GM12872 (cell line): ENCODE measurements at regions not wholly inside any gene's neighbourhood (a gene's known extent, or its start where the extent isn't known, plus 50 kb on each side); places are given as distances from the start of the nearest gene placed in this dataset.

ENCODE experiments used
- TF ChIP-seq, protein P1 (sequence below): IDR thresholded peaks from 3 replicates; pipeline ENCODE4 v1.5.1; 2011; ENCODE audit warnings: low read depth, mild to moderate bottlenecking, low read length, moderate library complexity; ENCODE audit not compliant: insufficient read depth

DNA sequence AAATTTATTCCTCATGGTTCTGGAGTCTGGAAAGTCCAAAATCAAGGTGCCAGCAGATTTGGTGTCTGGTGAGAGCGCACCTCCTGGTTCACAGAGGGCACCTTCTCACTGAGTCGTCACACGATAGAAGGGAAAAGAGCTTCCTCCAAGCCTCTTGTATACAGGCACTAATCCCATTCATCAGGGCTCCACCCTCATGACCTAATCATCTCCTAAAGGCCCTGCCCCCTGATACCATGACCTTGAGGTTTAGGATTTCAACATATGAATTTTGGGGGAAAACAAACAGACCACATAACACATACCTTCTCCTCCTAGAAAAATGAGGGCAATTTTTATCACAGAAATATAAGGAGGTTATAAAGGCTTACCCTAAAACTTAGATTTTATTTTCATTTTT, 88.0 kb upstream of the NFIA start:
- TF ChIP-seq, protein P1, sequence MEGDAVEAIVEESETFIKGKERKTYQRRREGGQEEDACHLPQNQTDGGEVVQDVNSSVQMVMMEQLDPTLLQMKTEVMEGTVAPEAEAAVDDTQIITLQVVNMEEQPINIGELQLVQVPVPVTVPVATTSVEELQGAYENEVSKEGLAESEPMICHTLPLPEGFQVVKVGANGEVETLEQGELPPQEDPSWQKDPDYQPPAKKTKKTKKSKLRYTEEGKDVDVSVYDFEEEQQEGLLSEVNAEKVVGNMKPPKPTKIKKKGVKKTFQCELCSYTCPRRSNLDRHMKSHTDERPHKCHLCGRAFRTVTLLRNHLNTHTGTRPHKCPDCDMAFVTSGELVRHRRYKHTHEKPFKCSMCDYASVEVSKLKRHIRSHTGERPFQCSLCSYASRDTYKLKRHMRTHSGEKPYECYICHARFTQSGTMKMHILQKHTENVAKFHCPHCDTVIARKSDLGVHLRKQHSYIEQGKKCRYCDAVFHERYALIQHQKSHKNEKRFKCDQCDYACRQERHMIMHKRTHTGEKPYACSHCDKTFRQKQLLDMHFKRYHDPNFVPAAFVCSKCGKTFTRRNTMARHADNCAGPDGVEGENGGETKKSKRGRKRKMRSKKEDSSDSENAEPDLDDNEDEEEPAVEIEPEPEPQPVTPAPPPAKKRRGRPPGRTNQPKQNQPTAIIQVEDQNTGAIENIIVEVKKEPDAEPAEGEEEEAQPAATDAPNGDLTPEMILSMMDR: no peak

DNA sequence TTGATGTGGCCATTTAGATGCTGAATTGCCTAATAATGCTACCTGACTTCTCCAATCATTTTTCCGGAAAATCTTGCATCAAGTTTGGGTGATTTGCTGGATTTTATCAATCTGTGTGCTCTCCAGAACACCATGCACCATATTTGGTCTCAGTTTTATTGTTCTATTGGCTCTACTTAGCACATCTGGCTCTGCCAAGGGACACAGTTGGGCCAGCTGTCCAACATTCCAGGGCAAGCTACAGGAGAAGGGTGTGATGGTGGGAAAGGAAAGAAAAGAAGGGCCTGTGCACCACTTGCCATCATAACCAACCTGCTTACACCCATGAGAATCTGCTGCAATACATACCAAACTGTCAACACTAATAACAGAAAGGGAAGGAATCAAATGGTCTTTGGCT, 90.2 kb upstream of the NFIA start:
- TF ChIP-seq, protein P1: no peak

DNA sequence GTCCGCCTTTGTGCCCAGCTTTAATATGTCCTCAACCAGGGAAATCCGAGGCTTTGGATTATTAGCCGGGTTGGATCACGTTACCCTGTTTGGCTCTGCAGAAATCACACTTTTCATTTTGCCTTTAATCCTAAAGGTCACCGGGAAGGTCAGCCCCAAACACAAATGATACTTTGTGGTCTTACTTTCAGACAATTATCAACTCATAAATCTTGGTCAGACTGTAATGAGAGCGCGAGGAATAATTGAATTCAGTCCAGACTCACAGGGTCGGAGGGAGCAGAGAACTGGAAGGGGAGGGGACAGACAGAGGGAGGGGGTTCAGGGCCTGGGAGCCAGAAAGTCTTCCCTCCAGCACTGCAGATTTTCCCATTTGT, 91.7 kb upstream of the NFIA start:
- TF ChIP-seq, protein P1: no peak

DNA sequence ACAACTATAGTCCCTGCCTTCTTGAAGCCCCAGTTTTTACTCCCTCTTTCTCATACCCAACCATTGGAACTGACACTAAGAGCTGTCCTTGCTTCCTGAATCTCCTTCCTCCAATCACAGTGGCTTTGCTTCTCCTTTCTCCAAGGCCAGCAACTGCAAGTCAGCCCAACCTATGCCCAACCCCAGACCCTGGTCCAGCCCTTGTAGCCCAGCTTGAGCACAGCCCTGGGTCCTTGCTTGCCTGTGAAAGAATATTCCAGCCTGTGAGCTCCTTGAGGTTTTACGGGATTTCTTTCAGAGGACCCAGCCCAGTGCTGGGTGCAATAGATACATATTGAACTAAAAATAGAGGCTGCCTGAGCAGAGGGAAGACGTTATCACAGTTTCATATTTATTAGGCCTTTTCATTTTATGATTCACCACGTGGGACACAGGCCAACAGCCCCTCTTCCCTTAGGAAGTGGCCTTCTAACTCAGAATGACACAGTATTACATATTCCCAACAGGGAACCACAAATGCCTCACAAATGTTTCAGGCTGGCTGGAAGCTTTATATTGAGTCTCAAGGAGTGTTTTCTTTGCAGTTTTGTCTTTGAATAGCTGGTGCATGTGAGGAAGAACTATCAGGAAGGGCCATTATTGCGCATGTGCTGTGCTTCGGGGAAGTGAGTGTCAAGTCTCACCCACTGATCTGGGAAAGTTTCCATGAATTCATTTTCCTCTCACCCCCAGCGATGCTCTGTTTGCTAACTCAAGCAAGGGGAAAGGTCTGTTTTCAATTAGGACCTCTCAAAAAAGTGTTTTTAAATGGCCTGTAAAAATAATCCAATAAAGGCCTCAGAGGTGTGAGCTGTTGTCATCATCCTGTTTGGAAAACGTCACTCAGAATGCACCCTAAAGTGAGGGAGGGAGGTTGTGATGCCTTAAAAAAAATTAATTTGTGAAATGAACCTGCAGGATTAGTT, 92.3 kb upstream of the NFIA start:
- TF ChIP-seq, protein P1: no peak

DNA sequence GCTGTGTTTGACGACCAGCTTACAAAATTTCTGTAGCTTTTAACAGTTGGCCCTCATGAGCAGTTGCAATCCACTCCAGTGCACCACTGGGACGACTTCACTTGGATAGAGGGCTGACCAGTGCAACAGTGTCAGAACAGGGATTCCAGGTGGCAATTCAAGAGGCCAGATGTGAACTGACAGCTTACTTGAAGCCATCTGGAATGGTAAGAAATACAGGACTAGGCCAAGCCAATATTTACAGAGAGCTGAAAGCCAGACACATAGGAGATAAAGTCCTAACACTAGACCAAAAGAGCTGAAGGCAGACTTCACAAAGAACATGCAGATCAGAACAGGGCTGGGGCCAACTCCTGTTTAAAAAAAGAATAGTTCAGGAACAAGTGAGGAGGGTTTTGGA, 93.5 kb upstream of the NFIA start:
- TF ChIP-seq, protein P1: no peak

DNA sequence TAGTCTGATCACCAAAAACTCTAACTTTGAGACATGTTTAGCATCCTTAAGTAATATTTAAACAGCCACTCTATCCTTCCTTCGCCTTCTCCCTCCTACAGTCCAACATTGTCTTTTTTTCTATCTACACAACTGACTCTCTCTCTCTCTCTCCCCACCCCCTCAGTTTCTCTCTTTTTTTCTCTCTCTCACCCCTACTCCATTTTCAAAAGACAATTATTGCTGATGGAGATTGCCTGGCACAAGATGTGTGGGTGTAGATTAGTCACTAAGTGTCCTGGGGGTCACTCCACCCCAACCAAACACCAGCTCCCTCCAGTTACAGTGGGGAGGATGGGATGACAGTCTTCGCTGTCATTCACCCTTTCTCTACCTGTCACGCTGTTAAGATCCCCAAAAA, 94.5 kb upstream of the NFIA start:
- TF ChIP-seq, protein P1: no peak

DNA sequence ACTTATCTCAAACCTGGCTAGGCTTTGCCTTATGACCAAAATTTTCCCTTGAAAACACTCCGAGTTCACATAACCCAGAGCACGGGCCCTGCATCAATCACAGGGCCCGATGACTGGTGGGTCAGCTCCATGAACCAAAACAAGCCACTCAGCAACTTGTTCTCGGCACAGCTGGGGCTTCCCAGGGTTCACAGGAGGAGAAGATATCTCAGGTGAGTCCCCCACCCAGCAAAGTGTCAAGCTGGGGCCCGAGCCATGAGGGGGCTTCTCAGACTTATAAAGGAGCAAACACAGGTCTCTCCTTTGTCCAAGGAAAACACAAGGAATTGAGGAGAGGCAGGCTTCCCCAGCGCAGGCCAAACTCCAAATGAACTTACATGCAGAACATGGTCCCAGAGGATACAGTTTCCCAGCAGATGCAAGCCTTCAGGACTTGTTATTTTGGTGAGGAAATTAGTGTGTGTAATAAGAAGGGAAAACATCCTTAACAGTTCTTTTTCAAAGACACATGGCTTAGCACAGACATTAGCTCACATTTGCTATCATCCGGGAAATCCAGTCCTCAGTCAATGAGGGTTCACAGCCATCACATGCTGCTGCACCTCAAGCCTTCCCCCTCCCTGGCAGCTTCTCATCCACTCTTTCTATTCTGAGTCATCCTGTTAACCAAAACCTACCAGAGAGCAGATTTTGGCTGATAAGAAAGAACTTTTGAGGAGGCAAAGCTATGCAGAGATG, 98.1 kb upstream of the NFIA start:
- TF ChIP-seq, protein P1: no peak
